ENCODE measurements at regions not wholly inside any gene's neighbourhood (a gene's known extent, or its start where the extent isn't known, plus 50 kb on each side); places are given as distances from the start of the nearest gene placed in this dataset.
"Not testable (repeated sequence)": the region's sequence is repeated elsewhere in the genome, so short reads cannot be mapped to it uniquely, and the experiment has no call there.

- no peak for DNase-seq (ENCODE audit: low read depth)
These were observed 142.4 kb downstream of the FCRL5 start for GRCh38 chr1:157409927-157410326.

GRCh38 chr1:157407917-157408525 lies 144.3 kb downstream of the FCRL5 start:
- no peak for DNase-seq (ENCODE audit: low read depth)

- no peak for DNase-seq (ENCODE audit: low read depth)
These were observed 144.9 kb downstream of the FCRL5 start for GRCh38 chr1:157407367-157407766.

GRCh38 chr1:157405662-157406061 lies 146.7 kb downstream of the FCRL5 start:
- DNase-seq (ENCODE audit: low read depth), result no peak

- DNase-seq (ENCODE audit: low read depth), result no peak
These were observed 147.7 kb downstream of the FCRL5 start for GRCh38 chr1:157404614-157405013.

- no peak for DNase-seq (ENCODE audit: low read depth)
These were observed 148.2 kb downstream of the FCRL5 start for GRCh38 chr1:157404063-157404501.

- DNase-seq (ENCODE audit: low read depth), result no peak
These were observed 148.7 kb downstream of the FCRL5 start for GRCh38 chr1:157403608-157404007.

GRCh38 chr1:157403203-157403602 lies 149.1 kb downstream of the FCRL5 start:
- DNase-seq (ENCODE audit: low read depth), result peak; percentile 29

GRCh38 chr1:157400766-157401165 lies 151.5 kb downstream of the FCRL5 start:
- no peak for DNase-seq (ENCODE audit: low read depth)

- DNase-seq (ENCODE audit: low read depth), result no peak
These were observed 152.3 kb downstream of the FCRL5 start for GRCh38 chr1:157399984-157400382.

GRCh38 chr1:157399343-157399983 lies 152.9 kb downstream of the FCRL5 start:
- no peak for DNase-seq (ENCODE audit: low read depth)

GRCh38 chr1:157390651-157391050 lies 161.7 kb downstream of the FCRL5 start:
- peak; percentile 71 for DNase-seq (ENCODE audit: low read depth)

GRCh38 chr1:157388057-157388456 lies 164.3 kb downstream of the FCRL5 start:
- DNase-seq (ENCODE audit: low read depth), result no peak

- no peak for DNase-seq (ENCODE audit: low read depth)
These were observed 168.1 kb downstream of the FCRL5 start for GRCh38 chr1:157384258-157384657.

- no peak for DNase-seq (ENCODE audit: low read depth)
These were observed 170.0 kb downstream of the FCRL5 start for GRCh38 chr1:157382351-157382750.

GRCh38 chr1:157380523-157380922 lies 171.8 kb downstream of the FCRL5 start:
- DNase-seq (ENCODE audit: low read depth), result no peak

GRCh38 chr1:157377280-157377713 lies 175.0 kb downstream of the FCRL5 start:
- DNase-seq (ENCODE audit: low read depth), result peak; percentile 44

- no peak for DNase-seq (ENCODE audit: low read depth)
These were observed 175.6 kb downstream of the FCRL5 start for GRCh38 chr1:157376681-157377080.

- DNase-seq (ENCODE audit: low read depth), result not testable (repeated sequence)
These were observed 180.0 kb downstream of the FCRL5 start for GRCh38 chr1:157372311-157372710.

- DNase-seq (ENCODE audit: low read depth), result no peak
These were observed 180.5 kb downstream of the FCRL5 start for GRCh38 chr1:157371826-157372225.

- no peak for DNase-seq (ENCODE audit: low read depth)
These were observed 181.1 kb downstream of the FCRL5 start for GRCh38 chr1:157371221-157371620.

- DNase-seq (ENCODE audit: low read depth), result no peak
These were observed 181.6 kb downstream of the FCRL5 start for GRCh38 chr1:157370698-157371097.

GRCh38 chr1:157369808-157370521 lies 182.3 kb downstream of the FCRL5 start:
- DNase-seq (ENCODE audit: low read depth), result peak; percentile 48

Measured in M059J (cell line).